GM19467 (cell line): ENCODE measurements at regions not wholly inside any gene's neighbourhood (a gene's known extent, or its start where the extent isn't known, plus 50 kb on each side); places are given as distances from the start of the nearest gene placed in this dataset.

Experiments
- ATAC-seq: cut with Tn5 transposase; IDR thresholded peaks from one replicate; pipeline ENCODE4 v1.9.1; 2021; ENCODE audit warnings: mild to moderate bottlenecking, moderate library complexity; ENCODE audit not compliant: unreplicated experiment

GRCh38 chr2:66789741-66790140, 354.8 kb downstream of the MEIS1 start:
- no peak for ATAC-seq

DNA sequence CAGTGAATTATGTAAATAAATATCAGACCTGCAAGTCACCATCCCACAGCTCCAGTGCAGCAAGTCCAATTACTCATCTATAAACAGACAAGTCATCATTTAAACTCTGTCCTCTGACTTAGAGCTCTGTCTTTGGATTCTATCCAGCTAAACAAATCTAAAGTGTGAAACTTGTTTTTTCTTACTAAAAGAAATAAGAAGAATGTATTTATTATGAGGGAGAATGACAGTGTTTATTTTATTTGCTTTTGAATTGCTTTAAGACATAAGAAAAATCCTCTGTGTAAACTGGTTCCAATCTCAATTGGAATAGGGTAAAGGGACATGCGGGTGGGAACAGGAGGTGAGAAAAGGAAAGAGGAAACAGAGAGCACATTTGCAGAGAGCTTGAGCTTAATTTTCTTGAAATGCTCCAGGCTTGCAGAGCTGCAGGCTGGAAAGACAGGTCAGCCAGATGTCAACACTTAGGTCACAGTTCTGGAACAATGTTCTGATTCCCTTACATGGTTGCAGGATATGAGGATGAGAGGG, 355.8 kb downstream of the MEIS1 start:
- ATAC-seq: no peak

DNA sequence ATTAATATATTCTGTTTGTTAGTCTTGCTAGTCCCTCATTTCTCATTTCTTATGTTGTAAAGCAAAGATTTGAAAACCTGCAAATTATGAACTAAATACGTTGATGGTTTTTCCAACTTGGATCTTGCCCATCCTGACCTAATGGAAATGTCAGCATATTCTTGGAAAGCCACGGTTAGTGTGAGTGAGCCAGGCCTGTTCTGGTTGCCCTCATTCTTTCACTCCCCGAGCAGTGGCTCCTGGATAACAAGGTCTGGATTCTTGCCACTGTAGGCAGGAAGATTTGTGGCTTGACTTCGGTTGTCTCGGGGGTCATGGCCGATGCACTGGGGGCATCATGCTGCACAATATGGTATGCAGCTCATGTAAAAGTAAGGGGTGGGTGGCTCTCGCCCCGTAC, 359.1 kb downstream of the MEIS1 start:
- no peak for ATAC-seq

DNA sequence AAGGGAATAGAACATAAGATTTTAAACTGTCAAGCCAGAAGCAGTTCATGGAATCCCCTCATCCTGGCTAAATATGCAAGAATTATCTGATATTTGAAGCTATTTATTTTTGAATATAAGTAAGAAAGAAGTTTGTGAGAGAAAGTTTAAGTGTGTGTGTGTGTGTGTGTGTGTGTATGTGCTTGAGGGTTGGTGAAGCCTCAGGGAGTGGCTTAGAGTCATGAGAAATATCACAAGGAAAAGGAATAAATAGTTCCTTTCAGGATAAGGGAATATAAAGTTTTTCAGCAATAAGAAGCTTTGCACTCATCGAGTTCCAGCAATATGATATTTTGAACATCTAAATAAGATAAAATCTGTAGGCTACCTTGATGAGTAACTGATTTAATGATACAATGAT, 359.6 kb downstream of the MEIS1 start:
- ATAC-seq: no peak

DNA sequence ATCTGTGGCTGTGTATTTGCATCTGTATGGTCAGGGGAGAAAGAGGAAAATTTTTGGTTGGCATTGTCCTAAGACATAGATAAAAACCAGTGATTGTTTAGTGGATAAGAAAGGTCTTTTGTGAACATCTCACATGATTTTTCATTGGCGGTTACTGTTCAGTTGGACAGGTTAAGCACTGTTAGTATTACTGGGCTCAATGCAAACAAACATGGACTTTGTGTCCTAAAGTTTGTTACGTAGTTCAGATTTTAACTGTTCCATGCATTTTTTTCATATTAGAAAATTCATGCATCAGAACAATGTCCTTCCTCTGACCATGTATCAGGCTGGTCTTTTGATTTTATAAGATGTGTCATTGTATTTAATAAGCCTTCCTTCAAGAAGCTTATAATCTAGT, 368.0 kb downstream of the MEIS1 start:
- no peak for ATAC-seq

GRCh38 chr2:66803726-66804125, 368.8 kb downstream of the MEIS1 start:
- ATAC-seq: no peak

- no peak for ATAC-seq
Measured at GRCh38 chr2:66805016-66805865, 370.3 kb downstream of the MEIS1 start.

DNA sequence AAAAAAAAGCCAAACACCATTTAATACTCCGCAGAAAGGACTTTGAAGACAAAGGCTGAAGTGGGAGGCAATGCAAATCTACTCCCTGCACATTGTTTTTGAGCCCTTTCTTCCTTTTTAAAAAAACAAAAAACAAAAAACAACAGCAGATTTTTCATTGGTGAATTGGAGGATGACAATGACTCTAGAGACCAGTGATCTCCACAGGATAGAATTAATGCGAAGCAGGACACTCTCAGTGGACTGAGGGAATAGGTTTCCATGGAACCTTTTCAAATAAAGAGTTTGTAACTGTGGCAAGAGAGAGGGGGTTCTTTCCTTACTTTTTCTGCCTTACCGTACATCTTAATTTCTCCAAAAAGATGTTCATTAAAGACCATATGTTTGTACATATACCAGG, 371.0 kb downstream of the MEIS1 start:
- no peak for ATAC-seq

- no peak for ATAC-seq
Measured at GRCh38 chr2:66813525-66813924, 378.6 kb downstream of the MEIS1 start.

DNA sequence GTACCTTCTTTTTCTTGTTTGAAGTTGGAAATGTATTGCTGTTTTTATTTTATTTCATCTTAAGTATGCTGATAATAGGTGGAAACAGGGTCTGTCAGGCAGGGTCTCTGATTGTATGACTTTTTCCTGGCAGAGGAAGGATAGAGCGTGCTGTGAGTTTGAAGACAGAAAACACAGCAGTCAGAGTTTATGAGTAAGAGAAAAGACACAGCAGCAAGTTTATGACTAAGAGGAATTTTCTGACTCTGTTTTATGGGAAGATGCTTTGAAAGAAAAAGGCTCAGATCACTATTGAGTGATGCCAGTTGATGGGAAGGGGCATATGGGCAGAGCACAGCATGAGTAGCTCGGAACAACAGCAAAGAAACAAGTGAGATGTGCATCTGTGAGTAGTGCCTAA, 379.1 kb downstream of the MEIS1 start:
- ATAC-seq: no peak

DNA sequence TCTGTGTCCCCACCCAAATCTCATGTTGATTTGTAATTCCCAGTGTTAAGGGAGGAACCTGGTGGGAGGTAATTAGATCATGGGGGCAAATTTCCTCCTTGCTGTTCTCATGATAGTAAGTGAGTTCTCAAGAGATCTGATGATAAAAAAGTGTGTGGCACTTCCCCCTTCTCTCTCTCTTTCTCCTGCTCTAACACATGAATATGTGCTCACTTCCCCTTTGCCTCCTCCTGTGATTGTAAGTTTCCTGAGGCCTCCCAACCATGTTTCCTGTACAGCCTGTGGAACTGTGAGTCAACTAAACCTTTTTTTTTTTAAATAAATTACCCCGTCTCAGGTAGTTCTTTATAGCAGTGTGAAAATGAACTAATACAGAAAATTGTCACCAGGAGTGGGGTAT, 380.0 kb downstream of the MEIS1 start:
- no peak for ATAC-seq

GRCh38 chr2:66815886-66816285, 381.0 kb downstream of the MEIS1 start:
- ATAC-seq: no peak

DNA sequence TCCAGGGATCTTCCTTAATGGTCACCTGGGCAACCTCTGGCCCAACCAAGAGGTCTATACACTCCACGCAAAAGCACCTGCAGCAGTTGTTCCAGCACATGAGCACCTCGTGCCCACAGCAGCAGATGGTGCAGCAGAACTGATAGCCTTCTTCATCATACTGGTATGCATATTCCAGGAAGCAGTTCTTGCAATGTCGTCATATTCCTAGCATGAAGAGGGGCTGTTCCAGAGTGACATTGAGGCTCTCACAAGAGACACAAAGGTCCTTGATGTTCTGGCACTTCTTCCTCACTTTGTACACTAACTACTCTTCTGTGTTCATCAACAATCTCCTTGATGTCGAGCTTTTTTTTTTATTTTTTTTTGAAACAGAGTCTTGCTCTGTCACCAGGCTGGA, 386.2 kb downstream of the MEIS1 start:
- no peak for ATAC-seq

- ATAC-seq: no peak
Measured at GRCh38 chr2:66822186-66822585, 387.3 kb downstream of the MEIS1 start.

- ATAC-seq: no peak
Measured at GRCh38 chr2:66824926-66825325, 390.0 kb downstream of the MEIS1 start.

DNA sequence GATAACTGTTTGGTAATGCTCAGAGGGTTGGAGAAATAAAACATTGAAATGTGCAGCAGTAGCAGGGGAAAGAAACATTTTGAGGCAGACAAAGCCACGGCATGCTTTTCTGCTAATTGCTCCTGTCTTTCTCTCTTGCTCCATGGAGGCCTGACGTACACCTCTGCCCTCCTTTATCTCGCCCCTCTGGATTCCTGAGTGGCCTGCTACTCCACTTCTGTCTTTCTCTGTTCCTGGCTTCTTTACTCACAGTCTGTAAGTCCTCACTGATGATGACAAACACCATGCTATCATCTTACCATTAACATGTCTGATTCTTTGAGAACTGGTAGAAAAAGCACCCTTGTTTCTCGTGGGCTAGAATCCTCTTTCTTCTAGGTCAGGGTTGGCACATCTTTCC, 392.9 kb downstream of the MEIS1 start:
- ATAC-seq: no peak

GRCh38 chr2:66828876-66829275, 394.0 kb downstream of the MEIS1 start:
- no peak for ATAC-seq

DNA sequence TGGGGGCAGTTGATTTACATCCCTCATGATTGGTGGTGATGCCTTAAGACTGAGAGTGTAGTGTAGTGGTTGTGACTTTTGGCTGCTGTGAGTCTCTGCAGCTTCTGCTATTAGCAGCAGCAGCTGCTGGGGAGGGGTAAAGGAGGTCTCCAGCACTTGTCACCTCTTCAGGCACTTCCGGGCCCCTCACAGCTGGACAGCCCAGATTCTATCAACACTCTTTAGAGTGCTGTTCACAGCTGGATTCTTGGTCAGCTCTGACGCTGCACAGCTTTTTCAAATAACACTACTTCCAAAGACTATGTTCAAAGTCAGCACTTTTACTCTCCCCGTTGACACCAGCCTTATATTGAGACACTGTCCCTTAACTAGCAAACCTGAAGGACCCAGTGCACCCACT, 396.0 kb downstream of the MEIS1 start:
- ATAC-seq: no peak

DNA sequence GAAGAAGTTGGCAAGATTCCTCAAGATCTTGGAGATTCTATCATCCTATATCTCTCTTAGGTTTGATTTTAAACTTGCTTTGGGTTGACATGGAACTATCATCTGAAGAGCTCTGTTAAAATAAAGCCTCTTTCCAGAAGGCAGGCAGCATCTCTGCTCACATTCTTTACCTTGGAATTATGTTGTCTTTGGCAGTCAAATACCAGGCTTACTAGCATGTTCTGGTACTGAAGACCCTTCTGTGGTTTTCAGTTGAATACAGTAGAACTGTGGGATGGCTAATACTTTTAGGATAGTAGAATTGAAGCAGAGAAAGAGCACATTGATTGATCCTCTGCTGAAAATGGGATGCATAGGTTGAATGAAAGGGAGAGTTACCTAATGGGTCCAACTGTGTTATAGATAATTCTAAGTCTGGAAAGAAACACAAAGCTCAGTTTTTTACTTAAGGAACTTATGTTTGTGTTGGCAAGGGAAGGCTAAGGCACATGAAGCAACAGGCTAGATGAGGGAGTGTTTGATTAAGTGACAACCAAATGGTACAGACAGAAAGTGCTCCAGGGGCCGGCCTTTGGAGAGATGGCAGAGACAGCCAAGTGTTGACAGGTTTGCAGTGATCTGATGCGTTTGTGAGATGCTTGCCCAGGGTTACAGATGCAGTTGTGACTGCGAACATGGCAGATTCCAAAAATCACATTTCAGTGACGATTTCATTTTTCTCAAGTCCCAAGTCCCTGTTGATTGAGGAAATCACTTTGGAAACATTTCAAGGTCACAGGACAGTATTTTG, 397.9 kb downstream of the MEIS1 start:
- no peak for ATAC-seq

GRCh38 chr2:66834859-66835258, 399.9 kb downstream of the MEIS1 start:
- ATAC-seq: no peak

- ATAC-seq: no peak
Measured at GRCh38 chr2:66836851-66837250, 401.9 kb downstream of the MEIS1 start.
